ENCODE measurements at regions not wholly inside any gene's neighbourhood (a gene's known extent, or its start where the extent isn't known, plus 50 kb on each side); places are given as distances from the start of the nearest gene placed in this dataset.

DNA sequence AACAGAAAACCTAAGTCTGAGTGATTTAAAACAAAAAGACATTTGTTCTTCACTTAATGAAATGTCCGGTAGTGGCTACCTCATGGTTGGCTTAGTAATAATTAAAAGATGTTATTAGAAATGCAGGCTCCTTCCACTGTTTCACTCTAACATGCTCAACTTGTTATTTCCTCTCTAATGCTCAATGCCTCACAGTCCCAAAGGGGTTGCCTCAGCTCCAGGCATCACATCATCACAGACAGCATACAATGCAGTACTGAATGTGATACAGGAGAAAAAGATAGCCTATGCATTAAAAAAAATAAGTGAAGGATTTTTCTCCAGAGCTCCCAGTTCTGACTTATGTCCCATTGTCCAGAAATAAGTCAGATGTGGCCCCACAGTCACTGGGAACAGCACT, 1077.0 kb upstream of the TMEM132C start:
- Histone ChIP-seq H4K20me1 (ENCODE audit: insufficient read depth, low read depth, low read length) (no peaks in the 10 kb centered on the region), H3K36me3 (ENCODE audit: insufficient read depth, low read length) (no peaks in the 10 kb centered on the region), H3K79me2 (ENCODE audit: low read length) (no peaks in the 10 kb centered on the region), H3K9me2 (replicated peaks; ENCODE audit: insufficient read depth, low read length) (no peaks in the 10 kb centered on the region), H3K27me3 (ENCODE audit: low read length) (no peaks in the 10 kb centered on the region), H3K27ac (ENCODE audit: low read length) (no peak overlapping the region), H3K4me2 (ENCODE audit: low read depth, low read length, poor library complexity, severe bottlenecking) (no peak overlapping the region), H3K4me3 (ENCODE audit: low read length) (no peak overlapping the region), H3K9me3 (ENCODE audit: low read length) (peaks cover 2% of the 10 kb centered on the region; the same call in 1 of the 2 replicates), H3K9ac (ENCODE audit: low read length) (no peak overlapping the region), H3K4me1 (ENCODE audit: low read length) (no peaks in the 10 kb centered on the region), H2AFZ (ENCODE audit: low read length) (no peak overlapping the region)
- no peak for DNase-seq

DNA sequence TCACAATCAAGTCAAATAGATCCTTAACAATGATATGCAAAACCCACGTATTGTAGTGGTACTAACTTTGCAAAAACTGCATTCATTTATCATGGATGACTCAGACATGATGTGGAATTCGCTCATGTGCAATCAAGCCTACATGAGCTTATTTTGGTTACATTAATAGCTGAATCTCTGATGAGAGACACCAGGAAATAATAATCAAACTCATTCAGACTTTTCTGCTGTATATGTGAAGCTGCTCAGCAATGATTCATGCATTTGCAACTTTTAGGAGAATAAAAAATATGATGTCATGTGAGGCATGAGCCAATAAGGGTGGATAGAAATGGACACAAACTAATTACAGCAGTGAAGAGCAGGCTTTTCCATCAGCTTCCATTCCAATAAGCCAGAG, 1075.8 kb upstream of the TMEM132C start:
- no peaks in the 10 kb centered on the region for H3K9me2 ChIP-seq (replicated peaks; ENCODE audit: insufficient read depth, low read length)
- H4K20me1 ChIP-seq (ENCODE audit: insufficient read depth, low read depth, low read length), result no peaks in the 10 kb centered on the region
- H3K4me2 ChIP-seq (ENCODE audit: low read depth, low read length, poor library complexity, severe bottlenecking), result no peak overlapping the region
- H3K36me3 ChIP-seq (ENCODE audit: insufficient read depth, low read length), result no peaks in the 10 kb centered on the region
- no peaks in the 10 kb centered on the region for H3K27me3 ChIP-seq (ENCODE audit: low read length)
- H3K9ac ChIP-seq (ENCODE audit: low read length), result no peak overlapping the region
- H3K9me3 ChIP-seq (ENCODE audit: low read length), result no peaks in the 10 kb centered on the region; the same call in 1 of the 2 replicates
- no peak overlapping the region for H2AFZ ChIP-seq (ENCODE audit: low read length)
- no peaks in the 10 kb centered on the region for H3K79me2 ChIP-seq (ENCODE audit: low read length)
- no peak for DNase-seq
- H3K4me3 ChIP-seq (ENCODE audit: low read length), result no peak overlapping the region
- H3K27ac ChIP-seq (ENCODE audit: low read length), result no peak overlapping the region
- no peaks in the 10 kb centered on the region for H3K4me1 ChIP-seq (ENCODE audit: low read length)

DNA sequence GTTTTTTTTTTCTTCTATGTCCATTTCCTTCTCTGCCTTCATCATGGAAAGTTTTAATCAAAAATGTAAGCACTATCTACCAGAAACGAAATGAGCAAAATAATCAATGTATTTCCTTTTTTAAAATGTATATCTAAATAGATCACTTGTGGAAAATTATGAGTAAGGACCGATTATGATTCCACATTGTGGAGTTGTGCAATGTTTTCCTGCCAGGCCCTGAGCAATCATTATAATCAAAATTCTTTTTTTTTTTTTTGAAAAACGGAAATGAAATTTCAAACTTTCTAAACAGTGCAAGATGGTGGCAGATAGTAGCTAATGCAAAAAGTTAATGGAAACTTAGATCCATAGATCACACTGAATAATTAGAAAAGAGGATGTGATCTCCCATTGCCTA, 1074.6 kb upstream of the TMEM132C start:
- Histone ChIP-seq H2AFZ (ENCODE audit: low read length) (no peak overlapping the region), H3K79me2 (ENCODE audit: low read length) (no peaks in the 10 kb centered on the region), H4K20me1 (ENCODE audit: insufficient read depth, low read depth, low read length) (no peaks in the 10 kb centered on the region), H3K36me3 (ENCODE audit: insufficient read depth, low read length) (no peaks in the 10 kb centered on the region), H3K4me1 (ENCODE audit: low read length) (no peaks in the 10 kb centered on the region), H3K4me2 (ENCODE audit: low read depth, low read length, poor library complexity, severe bottlenecking) (no peak overlapping the region), H3K9me3 (ENCODE audit: low read length) (no peaks in the 10 kb centered on the region; the same call in 1 of the 2 replicates), H3K27ac (ENCODE audit: low read length) (no peak overlapping the region), H3K4me3 (ENCODE audit: low read length) (no peak overlapping the region), H3K9ac (ENCODE audit: low read length) (no peak overlapping the region), H3K9me2 (replicated peaks; ENCODE audit: insufficient read depth, low read length) (no peaks in the 10 kb centered on the region), H3K27me3 (ENCODE audit: low read length) (no peaks in the 10 kb centered on the region)
- DNase-seq, result no peak

DNA sequence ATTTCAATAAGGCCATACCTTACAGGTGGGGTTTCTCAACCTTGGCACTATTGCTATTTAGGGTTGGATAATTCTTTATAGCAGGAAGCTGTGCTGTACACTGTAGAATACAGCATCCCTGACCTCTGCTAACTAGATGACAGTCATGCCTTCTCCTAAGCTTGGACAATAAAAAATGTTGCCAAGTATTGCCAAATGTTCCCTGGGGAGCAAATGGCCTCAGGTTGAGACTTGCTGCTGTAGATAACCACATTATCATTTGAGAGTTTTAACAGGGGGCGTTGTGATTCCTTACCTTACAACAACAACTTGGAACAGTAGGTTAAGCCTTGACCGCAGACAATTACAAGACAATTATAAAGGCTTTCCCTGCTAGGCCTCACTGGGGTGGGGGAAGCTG, 1073.6 kb upstream of the TMEM132C start:
- Histone ChIP-seq H3K9ac (ENCODE audit: low read length) (no peak overlapping the region), H4K20me1 (ENCODE audit: insufficient read depth, low read depth, low read length) (no peaks in the 10 kb centered on the region), H3K4me3 (ENCODE audit: low read length) (no peak overlapping the region), H3K79me2 (ENCODE audit: low read length) (no peaks in the 10 kb centered on the region), H2AFZ (ENCODE audit: low read length) (no peak overlapping the region), H3K4me1 (ENCODE audit: low read length) (no peaks in the 10 kb centered on the region), H3K9me2 (replicated peaks; ENCODE audit: insufficient read depth, low read length) (no peaks in the 10 kb centered on the region), H3K9me3 (ENCODE audit: low read length) (no peaks in the 10 kb centered on the region; the same call in none of the 2 replicates), H3K4me2 (ENCODE audit: low read depth, low read length, poor library complexity, severe bottlenecking) (no peak overlapping the region), H3K27ac (ENCODE audit: low read length) (no peak overlapping the region), H3K27me3 (ENCODE audit: low read length) (no peaks in the 10 kb centered on the region), H3K36me3 (ENCODE audit: insufficient read depth, low read length) (no peaks in the 10 kb centered on the region)
- DNase-seq, result no peak

DNA sequence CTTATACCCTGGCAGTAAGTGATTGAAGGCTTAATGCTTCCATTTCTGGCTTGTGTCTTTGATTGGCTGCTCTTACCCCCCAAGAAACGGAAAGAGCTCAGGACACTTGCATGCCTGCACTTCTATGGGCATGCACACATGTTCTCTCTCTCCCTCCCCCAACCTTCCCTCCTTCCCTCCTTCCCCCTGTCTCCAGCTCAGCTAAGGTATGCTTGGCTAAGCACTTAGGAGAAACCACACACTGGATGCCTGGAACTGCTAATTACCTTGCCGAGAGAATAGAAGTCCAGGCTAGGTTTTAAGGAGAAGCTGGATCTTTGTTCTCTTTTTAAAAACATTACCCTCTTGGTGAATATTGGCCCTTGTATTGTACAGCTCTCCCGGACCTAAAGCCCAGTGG, 1072.8 kb upstream of the TMEM132C start:
- Histone ChIP-seq H2AFZ (ENCODE audit: low read length) (no peak overlapping the region), H3K4me1 (ENCODE audit: low read length) (no peaks in the 10 kb centered on the region), H3K79me2 (ENCODE audit: low read length) (no peaks in the 10 kb centered on the region), H3K4me3 (ENCODE audit: low read length) (no peak overlapping the region), H3K27me3 (ENCODE audit: low read length) (no peaks in the 10 kb centered on the region), H3K9ac (ENCODE audit: low read length) (no peak overlapping the region), H3K27ac (ENCODE audit: low read length) (no peak overlapping the region), H4K20me1 (ENCODE audit: insufficient read depth, low read depth, low read length) (no peaks in the 10 kb centered on the region), H3K36me3 (ENCODE audit: insufficient read depth, low read length) (no peaks in the 10 kb centered on the region), H3K9me3 (ENCODE audit: low read length) (no peaks in the 10 kb centered on the region; the same call in none of the 2 replicates), H3K9me2 (replicated peaks; ENCODE audit: insufficient read depth, low read length) (no peaks in the 10 kb centered on the region), H3K4me2 (ENCODE audit: low read depth, low read length, poor library complexity, severe bottlenecking) (no peak overlapping the region)
- no peak for DNase-seq

DNA sequence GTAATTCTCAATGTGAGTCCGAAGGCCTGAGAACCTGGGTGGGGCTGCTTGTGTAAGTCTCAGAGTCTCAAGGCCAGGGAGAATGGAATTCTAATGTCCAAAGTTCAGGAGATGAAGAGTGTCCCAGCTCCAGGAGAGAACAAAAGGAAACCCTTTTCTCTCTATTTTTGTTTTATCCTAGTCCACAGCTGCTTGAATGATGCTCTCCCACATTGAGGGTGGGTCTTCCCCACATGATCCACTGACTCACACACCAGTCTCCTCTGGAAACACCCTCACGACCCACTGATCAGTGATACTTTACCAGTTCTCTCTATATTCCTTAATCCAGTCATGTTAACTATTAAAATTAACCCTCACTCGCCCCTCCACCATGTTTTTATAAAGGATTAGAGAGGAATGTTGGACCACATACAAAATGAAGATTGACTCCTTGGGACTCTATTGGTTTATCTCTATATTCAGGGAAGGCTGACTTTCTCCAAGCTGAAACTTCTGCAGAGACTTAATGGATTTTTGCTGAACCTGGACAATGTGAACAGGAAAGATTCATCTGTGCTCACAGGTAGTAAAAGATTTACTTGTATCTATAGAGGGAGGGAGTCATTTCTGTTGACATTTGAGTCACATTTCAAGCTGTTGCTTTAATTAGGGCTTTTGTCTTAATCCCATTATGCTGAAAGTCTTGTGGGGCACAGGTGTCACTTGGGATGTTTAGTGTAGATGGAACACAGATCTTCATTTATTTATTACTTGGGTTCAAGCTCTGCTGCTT, 1061.0 kb upstream of the TMEM132C start:
- no peak for DNase-seq
- Histone ChIP-seq H3K9ac (ENCODE audit: low read length) (no peak overlapping the region), H4K20me1 (ENCODE audit: insufficient read depth, low read depth, low read length) (no peaks in the 10 kb centered on the region), H3K79me2 (ENCODE audit: low read length) (no peaks in the 10 kb centered on the region), H3K4me3 (ENCODE audit: low read length) (no peak overlapping the region), H3K27me3 (ENCODE audit: low read length) (no peaks in the 10 kb centered on the region), H2AFZ (ENCODE audit: low read length) (no peak overlapping the region), H3K36me3 (ENCODE audit: insufficient read depth, low read length) (no peaks in the 10 kb centered on the region), H3K9me2 (replicated peaks; ENCODE audit: insufficient read depth, low read length) (no peaks in the 10 kb centered on the region), H3K27ac (ENCODE audit: low read length) (no peak overlapping the region), H3K4me1 (ENCODE audit: low read length) (no peaks in the 10 kb centered on the region), H3K4me2 (ENCODE audit: low read depth, low read length, poor library complexity, severe bottlenecking) (no peak overlapping the region), H3K9me3 (ENCODE audit: low read length) (peaks cover 7% of the 10 kb centered on the region)

DNA sequence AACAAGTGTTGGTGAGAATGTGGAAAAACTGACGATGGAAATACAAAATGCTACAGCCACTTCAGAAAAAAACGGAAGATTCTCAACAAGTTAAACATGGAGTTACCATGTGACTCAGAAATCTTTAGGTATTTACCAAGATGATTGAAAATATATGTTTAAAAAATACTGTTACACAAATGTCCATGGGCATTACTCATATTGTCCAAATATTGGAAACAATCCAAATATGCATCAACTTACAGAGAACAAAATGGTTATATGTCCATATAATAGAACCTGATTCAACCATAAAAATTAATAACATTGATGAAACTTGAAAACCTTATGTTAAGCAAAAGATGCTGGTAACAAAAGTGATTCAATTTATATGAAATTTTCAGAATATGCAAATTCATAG, 1057.7 kb upstream of the TMEM132C start:
- no peak for DNase-seq
- Histone ChIP-seq H3K27me3 (ENCODE audit: low read length) (no peaks in the 10 kb centered on the region), H3K9me2 (replicated peaks; ENCODE audit: insufficient read depth, low read length) (no peaks in the 10 kb centered on the region), H4K20me1 (ENCODE audit: insufficient read depth, low read depth, low read length) (no peaks in the 10 kb centered on the region), H3K9me3 (ENCODE audit: low read length) (peaks cover 18% of the 10 kb centered on the region), H3K4me1 (ENCODE audit: low read length) (no peaks in the 10 kb centered on the region), H3K9ac (ENCODE audit: low read length) (no peak overlapping the region), H3K79me2 (ENCODE audit: low read length) (no peaks in the 10 kb centered on the region), H3K27ac (ENCODE audit: low read length) (no peak overlapping the region), H3K4me3 (ENCODE audit: low read length) (no peak overlapping the region), H2AFZ (ENCODE audit: low read length) (no peak overlapping the region), H3K4me2 (ENCODE audit: low read depth, low read length, poor library complexity, severe bottlenecking) (no peak overlapping the region), H3K36me3 (ENCODE audit: insufficient read depth, low read length) (no peaks in the 10 kb centered on the region)

DNA sequence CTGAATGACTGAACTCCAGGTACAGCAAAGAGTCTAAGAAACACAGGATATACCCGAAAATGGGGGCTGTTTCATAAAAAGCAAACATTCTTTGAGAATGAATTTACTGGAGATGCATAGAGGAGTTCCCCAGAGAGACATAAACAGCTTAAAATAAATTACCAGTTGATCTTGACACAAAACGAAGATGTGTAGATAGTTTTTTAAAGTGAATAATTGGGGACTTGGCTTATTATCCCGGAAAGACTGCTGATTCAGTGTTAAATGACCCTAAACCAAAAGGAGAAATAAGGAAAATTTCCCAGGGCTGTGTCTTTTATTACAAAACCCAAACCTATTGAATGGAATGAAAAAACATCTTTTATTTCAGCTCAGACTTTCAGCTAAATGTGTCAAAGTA, 1052.8 kb upstream of the TMEM132C start:
- peaks cover 15% of the 10 kb centered on the region for H3K9me3 ChIP-seq (ENCODE audit: low read length)
- DNase-seq, result no peak
- H3K9ac ChIP-seq (ENCODE audit: low read length), result no peak overlapping the region

More for the DNA sequence above, 1052.8 kb upstream of the TMEM132C start:
- Histone ChIP-seq H3K4me3 (ENCODE audit: low read length) (no peak overlapping the region), H2AFZ (ENCODE audit: low read length) (no peak overlapping the region), H3K27me3 (ENCODE audit: low read length) (no peaks in the 10 kb centered on the region), H3K79me2 (ENCODE audit: low read length) (no peaks in the 10 kb centered on the region), H3K4me1 (ENCODE audit: low read length) (no peaks in the 10 kb centered on the region), H3K4me2 (ENCODE audit: low read depth, low read length, poor library complexity, severe bottlenecking) (no peak overlapping the region), H3K9me2 (replicated peaks; ENCODE audit: insufficient read depth, low read length) (no peaks in the 10 kb centered on the region), H3K36me3 (ENCODE audit: insufficient read depth, low read length) (no peaks in the 10 kb centered on the region), H3K27ac (ENCODE audit: low read length) (no peak overlapping the region), H4K20me1 (ENCODE audit: insufficient read depth, low read depth, low read length) (no peaks in the 10 kb centered on the region)
